GM10266 (cell line): ENCODE measurements at regions not wholly inside any gene's neighbourhood (a gene's known extent, or its start where the extent isn't known, plus 50 kb on each side); places are given as distances from the start of the nearest gene placed in this dataset.

Source experiments
- DNase-seq: peaks from one replicate; pipeline ENCODE4 v3.0.0; 2012; ENCODE audit errors: extremely low spot score
- TF ChIP-seq, protein P1 (sequence below): IDR thresholded peaks from 2 replicates; pipeline ENCODE4 v1.5.1; 2012; ENCODE audit warnings: mild to moderate bottlenecking, low read depth; ENCODE audit not compliant: control insufficient read depth, insufficient read depth; ENCODE audit errors: missing control alignments

DNA sequence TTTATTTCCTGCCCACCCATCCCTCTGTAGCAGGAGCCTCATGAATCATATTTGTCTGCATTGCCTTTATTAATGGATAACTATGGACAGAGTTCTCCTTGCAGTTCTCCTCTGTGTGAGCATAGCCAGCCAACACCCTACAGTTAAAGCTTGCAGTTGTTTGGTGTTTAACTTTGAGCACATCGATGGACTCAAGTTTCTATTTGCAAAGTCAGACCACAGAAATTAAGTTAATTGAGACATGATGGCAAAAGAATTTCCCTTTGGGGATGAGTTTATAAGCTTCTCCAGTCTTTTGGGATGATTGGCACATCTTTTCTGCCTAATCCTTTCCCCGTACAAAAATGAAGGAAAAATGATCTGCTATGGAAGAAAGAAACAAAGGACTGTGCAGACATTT, 398.9 kb upstream of the THBS1 start:
- TF ChIP-seq, protein P1, sequence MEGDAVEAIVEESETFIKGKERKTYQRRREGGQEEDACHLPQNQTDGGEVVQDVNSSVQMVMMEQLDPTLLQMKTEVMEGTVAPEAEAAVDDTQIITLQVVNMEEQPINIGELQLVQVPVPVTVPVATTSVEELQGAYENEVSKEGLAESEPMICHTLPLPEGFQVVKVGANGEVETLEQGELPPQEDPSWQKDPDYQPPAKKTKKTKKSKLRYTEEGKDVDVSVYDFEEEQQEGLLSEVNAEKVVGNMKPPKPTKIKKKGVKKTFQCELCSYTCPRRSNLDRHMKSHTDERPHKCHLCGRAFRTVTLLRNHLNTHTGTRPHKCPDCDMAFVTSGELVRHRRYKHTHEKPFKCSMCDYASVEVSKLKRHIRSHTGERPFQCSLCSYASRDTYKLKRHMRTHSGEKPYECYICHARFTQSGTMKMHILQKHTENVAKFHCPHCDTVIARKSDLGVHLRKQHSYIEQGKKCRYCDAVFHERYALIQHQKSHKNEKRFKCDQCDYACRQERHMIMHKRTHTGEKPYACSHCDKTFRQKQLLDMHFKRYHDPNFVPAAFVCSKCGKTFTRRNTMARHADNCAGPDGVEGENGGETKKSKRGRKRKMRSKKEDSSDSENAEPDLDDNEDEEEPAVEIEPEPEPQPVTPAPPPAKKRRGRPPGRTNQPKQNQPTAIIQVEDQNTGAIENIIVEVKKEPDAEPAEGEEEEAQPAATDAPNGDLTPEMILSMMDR = no peak
- no peak for DNase-seq

DNA sequence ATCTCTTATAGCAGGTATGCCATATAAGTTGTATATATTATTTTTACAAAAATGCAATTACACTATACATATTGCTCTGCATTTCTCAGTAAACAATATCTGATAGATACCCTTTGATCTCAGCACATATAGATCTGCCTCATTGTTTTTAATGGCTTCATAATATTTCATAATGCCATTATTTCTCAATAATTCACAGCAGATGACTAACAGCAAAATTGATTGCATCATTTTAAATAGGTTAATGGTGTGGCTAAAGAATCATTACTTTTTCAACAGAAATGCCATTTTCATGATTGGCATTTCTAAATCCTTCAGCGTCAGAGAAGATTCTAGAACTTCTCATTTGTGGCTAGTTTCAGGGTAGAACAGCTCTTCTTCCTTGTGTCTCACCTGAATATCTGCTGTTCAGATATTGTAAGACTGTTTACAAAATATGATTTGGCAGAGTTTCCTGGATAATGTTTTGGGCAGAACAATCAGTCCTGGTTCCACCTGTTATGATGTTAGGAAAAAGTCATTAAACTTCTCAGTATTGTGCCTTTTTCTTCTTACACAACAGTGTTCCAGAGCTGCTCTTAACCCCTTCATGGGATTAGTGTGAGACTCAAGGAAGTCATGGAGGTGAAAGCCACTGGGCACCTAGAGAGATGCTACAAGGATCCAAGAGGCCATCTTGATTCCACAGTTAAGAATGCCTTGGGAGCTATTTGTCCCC, 397.6 kb upstream of the THBS1 start:
- no peak for DNase-seq
- TF ChIP-seq, protein P1 = no peak

DNA sequence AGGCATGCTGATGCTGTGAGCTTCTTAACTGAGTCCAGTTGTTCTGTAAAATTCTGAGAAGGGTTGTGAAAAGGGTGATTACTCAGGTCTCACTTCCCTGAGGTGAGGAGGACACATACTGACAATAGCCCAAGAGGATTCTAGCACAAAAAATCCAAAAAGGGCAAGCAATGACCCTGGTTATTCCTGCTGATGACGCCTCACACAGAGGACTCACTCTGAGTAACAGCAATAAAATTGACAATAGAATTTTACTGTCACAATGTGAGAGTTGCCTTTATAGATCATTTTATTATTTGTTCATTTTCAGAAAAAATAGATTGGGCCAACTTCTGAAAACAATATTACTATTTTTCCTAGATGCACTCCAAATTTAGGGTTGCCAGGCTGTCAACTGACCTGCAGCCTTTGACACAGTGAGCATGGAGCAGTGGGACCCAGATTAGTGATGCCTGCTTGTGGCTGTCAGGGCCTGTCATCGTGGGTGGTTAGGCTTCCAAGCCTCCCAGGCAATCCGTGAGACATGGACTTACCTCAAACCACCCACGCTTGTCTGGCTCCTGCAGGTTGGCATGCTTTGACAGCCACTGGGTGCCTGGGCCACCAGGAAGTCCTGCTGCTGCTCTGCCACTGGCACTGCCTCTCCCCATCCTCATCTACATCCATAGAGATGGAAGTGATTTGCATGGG, 396.0 kb upstream of the THBS1 start:
- TF ChIP-seq, protein P1 = no peak
- DNase-seq = no peak

DNA sequence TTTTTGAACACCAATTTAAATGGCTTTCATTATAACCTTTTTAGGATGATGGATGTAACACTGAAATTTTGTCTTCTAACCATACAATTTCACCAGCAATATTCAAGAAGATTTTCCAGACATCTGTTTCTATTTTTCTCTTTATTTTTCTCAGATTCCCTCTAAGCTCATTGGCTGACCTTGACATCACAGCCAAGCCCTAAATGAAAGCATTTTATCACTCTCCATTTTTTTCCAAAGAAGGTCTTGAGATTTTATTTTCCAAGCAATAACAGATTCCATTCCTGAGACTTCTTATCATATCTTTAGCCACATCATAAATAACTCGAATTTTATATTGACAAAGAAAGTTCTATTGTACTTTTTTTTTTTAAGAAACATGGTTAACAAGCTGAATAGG, 392.6 kb upstream of the THBS1 start:
- no peak for DNase-seq
- TF ChIP-seq, protein P1 = no peak

DNA sequence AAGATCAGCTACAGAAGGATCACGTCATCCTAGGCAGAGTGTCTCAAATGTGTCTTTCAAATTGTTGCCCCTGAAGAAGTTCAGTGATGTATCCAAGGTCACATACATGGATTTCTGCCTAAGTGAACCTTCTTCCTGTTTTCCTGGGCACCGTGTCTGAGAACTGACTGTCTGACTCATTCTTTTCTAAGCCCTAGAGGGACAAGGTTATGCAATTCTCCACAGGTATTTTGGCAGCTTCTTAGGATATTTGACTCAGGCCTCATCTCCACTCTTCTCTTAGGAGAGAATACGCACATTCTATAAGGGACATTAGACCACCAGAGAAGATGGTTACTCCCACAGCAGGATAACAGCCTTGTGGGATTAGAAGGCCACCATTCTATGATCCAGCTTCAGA, 391.9 kb upstream of the THBS1 start:
- DNase-seq = no peak
- TF ChIP-seq, protein P1 = no peak

DNA sequence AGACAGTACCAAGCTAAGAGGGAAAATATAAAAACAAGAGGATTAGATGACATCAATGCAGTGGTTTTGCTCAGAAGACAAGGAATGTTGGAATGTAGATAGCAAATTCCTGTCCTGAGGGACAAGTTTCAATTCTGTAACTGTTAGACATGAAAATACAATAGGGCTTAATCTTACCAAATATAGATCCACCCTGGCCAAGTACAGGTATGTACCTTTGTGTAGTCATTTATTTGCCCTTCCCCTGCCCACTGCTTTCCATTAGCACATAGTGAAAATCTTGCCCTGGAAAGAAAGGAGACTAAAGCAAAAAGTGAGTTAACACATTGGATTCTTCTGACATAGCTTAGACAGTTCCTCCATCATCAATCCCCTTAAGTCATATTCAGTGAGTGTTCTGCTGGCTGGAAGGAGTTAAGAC, 389.0 kb upstream of the THBS1 start:
- DNase-seq = no peak
- TF ChIP-seq, protein P1 = no peak

DNA sequence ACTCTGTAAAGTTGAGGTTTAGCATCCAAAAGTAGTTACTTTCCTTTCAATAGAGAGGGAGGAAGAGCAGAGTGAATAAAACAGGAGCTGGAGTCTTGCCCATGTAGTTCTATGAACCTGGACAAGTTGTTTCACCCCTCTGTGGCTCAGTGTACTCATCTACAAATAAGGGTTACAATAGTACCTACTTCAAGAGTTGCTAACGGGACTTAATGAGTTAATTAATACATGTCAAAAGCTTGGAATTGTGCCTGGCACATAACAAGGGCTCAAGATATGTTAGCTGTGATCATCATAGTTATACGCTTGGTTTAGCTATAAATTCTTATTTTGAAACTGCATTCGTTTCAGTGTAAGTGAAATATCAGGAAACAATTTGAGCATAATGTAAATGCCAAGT, 388.5 kb upstream of the THBS1 start:
- TF ChIP-seq, protein P1 = no peak
- DNase-seq = no peak
